Stomach smooth muscle (tissue), 2 donors: ENCODE measurements at regions not wholly inside any gene's neighbourhood (a gene's known extent, or its start where the extent isn't known, plus 50 kb on each side); places are given as distances from the start of the nearest gene placed in this dataset.

ENCODE experiments used
- H3K27ac ChIP-seq: one replicate; pipeline ENCODE4 v1.7.0; 2013; ENCODE audit warnings: mild to moderate bottlenecking, low read length, inconsistent platforms
- H3K27me3 ChIP-seq, 2 donors: one replicate each; pipeline ENCODE4 v1.7.0; 2013; ENCODE audit warnings: low read length in 2 of 2; ENCODE audit not compliant: insufficient read depth in 2 of 2, control insufficient read depth in 1 of 2
- H3K36me3 ChIP-seq, 2 donors: one replicate each; pipeline ENCODE4 v1.7.0; 2013; ENCODE audit warnings: low read length in 2 of 2; ENCODE audit not compliant: control insufficient read depth in 2 of 2, insufficient read depth in 2 of 2
- H3K4me1 ChIP-seq: one replicate; pipeline ENCODE4 v1.7.0; 2013; ENCODE audit warnings: low read length; ENCODE audit not compliant: control insufficient read depth, insufficient read depth
- H3K4me3 ChIP-seq, 2 donors: one replicate each; pipeline ENCODE4 v1.7.0; 2013; ENCODE audit warnings: low read length in 2 of 2
- H3K9ac ChIP-seq, 2 donors: one replicate each; pipeline ENCODE4 v1.7.0; 2013; ENCODE audit warnings: low read length in 2 of 2, mild to moderate bottlenecking in 1 of 2
- H3K9me3 ChIP-seq, 2 donors: one replicate each; pipeline ENCODE4 v1.7.0; 2013; ENCODE audit warnings: low read length in 2 of 2; ENCODE audit not compliant: control insufficient read depth in 2 of 2
- donor health status: healthy.
- donor health status: Pancreatic carcinoma.

GRCh38 chr3:102265720-102266119 is 169.1 kb upstream of the ZPLD1 start:
- Histone ChIP-seq H3K27me3 (no peaks in the 10 kb centered on the region), H3K9me3 (no peaks in the 10 kb centered on the region), H3K27ac (no peak overlapping the region), H3K4me1 (no peaks in the 10 kb centered on the region), H3K36me3 (no peaks in the 10 kb centered on the region), H3K4me3 (no peak overlapping the region), H3K9ac (no peak overlapping the region)

- no peaks in the 10 kb centered on the region for H3K27me3 ChIP-seq
- no peaks in the 10 kb centered on the region for H3K36me3 ChIP-seq
- H3K27ac ChIP-seq = no peak overlapping the region
- H3K4me3 ChIP-seq = no peak overlapping the region
- no peaks in the 10 kb centered on the region for H3K9me3 ChIP-seq
- H3K4me1 ChIP-seq = no peaks in the 10 kb centered on the region
- H3K9ac ChIP-seq = no peak overlapping the region
Observed at GRCh38 chr3:102269406-102269805, 165.4 kb upstream of the ZPLD1 start.

DNA sequence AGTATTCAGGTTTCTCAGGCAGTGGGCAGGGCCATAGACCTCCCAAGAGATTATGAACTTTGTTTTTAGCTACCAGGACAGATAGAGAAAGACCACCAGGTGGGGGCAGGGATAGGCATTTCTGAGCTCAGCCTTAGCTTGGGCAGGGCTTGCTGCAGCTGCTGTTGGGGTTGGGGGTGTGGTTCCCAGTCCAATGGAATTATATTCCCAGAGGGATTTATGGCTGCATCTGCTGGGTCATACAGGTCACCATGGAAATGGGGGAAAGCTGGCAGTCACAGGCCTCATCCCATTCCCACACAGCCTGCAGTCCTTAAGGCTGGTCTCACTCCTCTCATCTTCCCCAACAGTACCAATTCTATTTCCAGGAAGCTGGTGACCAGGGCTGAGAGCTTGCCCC is 144.6 kb upstream of the ZPLD1 start:
- Histone ChIP-seq H3K9me3 (no peaks in the 10 kb centered on the region), H3K9ac (no peak overlapping the region), H3K27ac (no peak overlapping the region), H3K4me1 (no peaks in the 10 kb centered on the region), H3K36me3 (no peaks in the 10 kb centered on the region), H3K4me3 (no peak overlapping the region), H3K27me3 (no peaks in the 10 kb centered on the region)

DNA sequence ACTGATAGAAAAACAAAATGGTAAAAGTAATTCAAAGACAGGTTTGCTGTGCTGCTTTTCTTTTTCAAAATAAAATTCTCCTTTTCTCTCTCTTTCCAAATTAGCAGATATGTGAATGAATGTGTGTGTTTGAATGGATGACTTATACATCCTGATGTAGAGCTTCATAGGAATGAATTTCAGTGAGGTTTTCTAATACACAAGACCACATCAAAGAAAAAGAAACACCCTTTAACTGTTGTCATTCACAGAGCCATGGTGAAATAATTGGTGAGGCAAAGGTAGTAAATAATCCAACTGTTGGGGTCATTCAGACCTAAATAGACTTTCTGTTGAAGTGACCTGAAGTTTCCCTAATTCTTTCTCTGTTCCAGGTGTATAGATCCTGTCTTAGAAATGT is 139.1 kb upstream of the ZPLD1 start:
- Histone ChIP-seq H3K36me3 (no peaks in the 10 kb centered on the region), H3K4me1 (no peaks in the 10 kb centered on the region), H3K4me3 (no peak overlapping the region)

DNA sequence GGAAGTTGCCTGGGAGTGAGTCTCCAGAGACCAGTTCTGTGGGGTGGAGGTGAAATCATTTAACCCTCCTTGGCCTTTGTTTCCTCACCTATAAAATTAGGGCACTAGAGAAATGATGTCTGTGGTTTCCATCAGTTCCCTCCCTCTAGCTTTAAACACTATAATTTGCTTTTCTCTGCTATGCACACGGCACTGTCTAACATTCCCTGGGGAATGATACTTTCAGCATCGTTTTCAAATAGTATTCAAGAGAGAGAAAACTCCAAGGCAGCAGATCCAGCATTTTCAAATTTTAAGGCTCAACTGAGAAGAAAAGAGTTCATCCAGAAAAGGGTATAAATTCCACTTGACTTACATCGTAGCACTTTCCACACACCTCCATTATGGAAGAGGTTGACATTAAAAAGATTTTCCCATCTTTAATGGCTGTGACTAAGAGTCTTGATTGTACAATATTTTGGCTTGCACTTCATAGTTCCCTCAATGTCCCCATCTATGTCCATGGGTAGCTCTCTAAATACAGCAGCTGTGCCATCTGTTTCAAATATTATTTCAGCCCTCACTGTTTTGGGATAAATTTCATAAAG is 137.7 kb upstream of the ZPLD1 start:
- H3K4me1 ChIP-seq = no peaks in the 10 kb centered on the region
- H3K4me3 ChIP-seq = no peak overlapping the region
- H3K27me3 ChIP-seq = no peaks in the 10 kb centered on the region
- no peak overlapping the region for H3K9ac ChIP-seq
- H3K27ac ChIP-seq = no peak overlapping the region
- H3K9me3 ChIP-seq = no peaks in the 10 kb centered on the region
- H3K36me3 ChIP-seq = no peaks in the 10 kb centered on the region

More for the DNA sequence above, 139.1 kb upstream of the ZPLD1 start:
- Histone ChIP-seq H3K27me3 (no peaks in the 10 kb centered on the region), H3K9ac (no peak overlapping the region), H3K27ac (no peak overlapping the region), H3K9me3 (no peaks in the 10 kb centered on the region)

DNA sequence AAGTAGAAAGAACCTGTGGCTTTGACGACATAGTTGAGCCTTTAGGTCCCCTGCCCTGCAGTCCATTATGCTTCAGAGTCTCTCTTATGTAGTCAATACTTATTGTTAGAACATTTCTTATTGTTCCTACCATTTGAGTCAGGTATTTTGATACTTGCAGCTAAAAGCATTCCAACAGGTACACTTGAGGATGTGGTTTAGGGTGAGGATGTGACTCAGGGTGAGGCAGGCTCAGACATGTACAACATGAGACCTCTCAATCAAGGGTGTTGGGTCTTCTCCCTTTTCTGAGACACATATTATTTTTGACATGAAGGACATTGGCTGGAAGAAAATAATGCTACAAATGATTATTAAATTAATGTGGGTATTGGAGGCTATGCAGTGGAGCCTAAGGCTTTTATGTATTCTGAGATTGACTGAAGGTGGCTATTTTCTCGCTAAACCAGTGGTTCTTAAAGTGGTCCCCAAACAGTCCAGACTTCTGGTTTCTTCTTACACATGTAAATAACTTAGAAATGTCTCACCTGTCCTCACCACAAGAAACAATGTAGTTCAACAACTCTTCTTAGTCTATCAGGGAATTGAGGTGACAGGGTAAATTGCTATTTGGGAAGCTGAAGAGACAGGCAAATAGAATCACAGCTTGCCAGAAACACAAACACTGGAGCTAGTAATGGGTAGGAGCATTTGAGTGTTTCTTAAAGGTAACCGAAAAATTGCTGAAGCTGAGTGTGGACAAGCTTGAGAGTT is 135.5 kb upstream of the ZPLD1 start:
- Histone ChIP-seq H3K9me3 (no peaks in the 10 kb centered on the region), H3K9ac (no peak overlapping the region), H3K27ac (no peak overlapping the region), H3K4me3 (no peak overlapping the region), H3K27me3 (no peaks in the 10 kb centered on the region), H3K4me1 (no peaks in the 10 kb centered on the region), H3K36me3 (no peaks in the 10 kb centered on the region)

DNA sequence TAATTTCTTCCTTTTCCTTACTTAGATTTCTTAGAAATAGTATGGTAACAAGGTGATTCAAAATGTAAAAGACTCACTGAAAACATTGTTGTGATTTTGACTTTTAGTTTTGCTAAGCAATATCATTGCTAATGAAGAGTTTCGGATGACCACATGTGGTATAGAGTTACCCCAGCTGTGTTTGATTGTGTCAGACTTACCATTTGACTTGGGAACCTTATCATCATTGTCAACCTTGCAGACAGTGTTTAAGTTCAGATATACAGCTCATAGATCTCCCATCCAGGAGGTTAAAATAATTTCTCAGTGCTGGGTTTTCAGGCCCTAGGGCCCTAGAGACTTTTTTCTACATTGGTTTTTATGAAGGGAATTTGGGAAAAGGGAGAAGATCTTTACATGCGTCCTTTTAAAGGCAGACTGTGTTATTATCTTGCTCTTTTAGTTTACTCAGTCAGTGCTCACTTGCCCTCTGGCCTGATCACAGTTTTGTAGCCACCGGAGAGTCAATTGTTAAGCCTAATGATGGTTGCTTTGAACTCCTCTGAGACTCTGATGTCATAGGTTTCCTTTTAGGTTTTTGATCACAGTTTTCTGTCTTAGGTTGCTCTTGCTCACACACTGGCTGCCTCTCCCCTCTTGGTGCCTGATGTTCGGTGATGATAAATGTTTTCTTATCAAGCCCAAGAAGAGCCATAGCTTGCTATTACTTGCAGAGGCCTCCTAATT is 133.5 kb upstream of the ZPLD1 start:
- Histone ChIP-seq H3K4me1 (no peaks in the 10 kb centered on the region), H3K4me3 (no peak overlapping the region), H3K36me3 (no peaks in the 10 kb centered on the region), H3K9ac (no peak overlapping the region), H3K9me3 (no peaks in the 10 kb centered on the region), H3K27me3 (no peaks in the 10 kb centered on the region), H3K27ac (no peak overlapping the region)

DNA sequence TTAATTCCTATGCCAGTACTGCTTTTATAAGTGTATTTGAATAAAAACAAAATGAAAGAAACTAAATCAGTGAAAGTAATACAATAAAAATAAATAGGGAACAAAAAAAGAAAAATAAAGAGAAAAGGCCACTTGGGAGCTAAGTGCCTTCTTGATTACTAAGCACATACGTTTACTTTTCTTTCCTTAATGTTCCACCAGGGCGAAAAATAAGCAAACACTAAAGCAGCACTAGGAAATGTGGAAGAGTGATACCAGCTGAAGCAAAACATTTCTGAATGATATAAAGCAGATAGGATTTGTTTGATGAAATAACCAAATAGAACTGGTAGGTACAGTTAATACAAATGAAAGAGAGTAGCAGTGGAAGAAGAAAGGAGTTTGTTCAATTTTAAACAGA is 132.8 kb upstream of the ZPLD1 start:
- no peaks in the 10 kb centered on the region for H3K4me1 ChIP-seq
- no peaks in the 10 kb centered on the region for H3K9me3 ChIP-seq
- H3K27me3 ChIP-seq = no peaks in the 10 kb centered on the region
- peak overlapping the region in 1 of 2 donors; percentile 32 for H3K4me3 ChIP-seq
- H3K9ac ChIP-seq = no peak overlapping the region
- no peaks in the 10 kb centered on the region for H3K36me3 ChIP-seq
- no peak overlapping the region for H3K27ac ChIP-seq

DNA sequence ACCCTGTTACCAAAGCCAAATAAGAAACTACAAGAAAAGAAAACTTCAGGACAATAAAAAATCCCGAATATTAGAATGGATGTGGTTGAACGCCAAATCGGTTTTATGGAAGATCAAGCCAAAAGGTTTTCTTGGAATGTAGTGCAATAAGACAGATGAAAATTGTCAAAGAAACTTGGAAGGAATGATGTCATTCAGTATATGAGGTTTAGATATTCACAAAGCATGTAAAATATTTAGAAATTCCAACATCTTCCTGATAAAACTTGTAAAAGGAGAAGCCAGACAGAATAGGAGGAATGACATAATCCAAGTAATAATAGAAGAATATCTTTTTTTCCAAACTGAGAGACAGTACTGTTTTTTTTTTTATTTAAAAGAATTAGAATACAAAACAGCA is 130.3 kb upstream of the ZPLD1 start:
- Histone ChIP-seq H3K36me3 (no peaks in the 10 kb centered on the region), H3K4me3 (no peak overlapping the region), H3K9me3 (no peaks in the 10 kb centered on the region), H3K27me3 (no peaks in the 10 kb centered on the region), H3K4me1 (no peaks in the 10 kb centered on the region), H3K9ac (no peak overlapping the region), H3K27ac (no peak overlapping the region)

DNA sequence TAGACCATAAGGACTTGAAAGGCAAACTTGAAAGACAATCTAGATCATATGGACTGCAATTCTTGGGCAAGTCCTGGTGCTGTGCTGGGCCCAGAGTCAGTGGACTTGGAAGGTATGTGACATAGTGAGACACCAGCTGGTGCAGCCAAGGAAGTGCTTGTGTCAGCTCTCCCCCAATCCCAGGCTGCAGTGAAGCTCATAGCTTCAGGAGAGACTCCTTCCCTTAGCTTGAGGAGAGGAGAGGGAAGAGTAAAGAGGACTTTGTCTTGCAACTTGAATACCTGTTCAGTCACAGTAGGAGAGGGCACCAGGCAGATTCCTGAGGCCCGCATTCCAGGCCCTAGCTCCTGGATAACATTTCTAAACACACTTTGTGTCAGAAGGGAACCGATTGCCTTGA is 127.4 kb upstream of the ZPLD1 start:
- H3K27ac ChIP-seq = no peak overlapping the region
- H3K27me3 ChIP-seq = no peaks in the 10 kb centered on the region
- no peak overlapping the region for H3K9ac ChIP-seq
- no peak overlapping the region for H3K4me3 ChIP-seq
- no peaks in the 10 kb centered on the region for H3K4me1 ChIP-seq
- no peaks in the 10 kb centered on the region for H3K9me3 ChIP-seq
- H3K36me3 ChIP-seq = no peaks in the 10 kb centered on the region

GRCh38 chr3:102329066-102329465 is 105.7 kb upstream of the ZPLD1 start:
- no peak overlapping the region for H3K9ac ChIP-seq
- H3K36me3 ChIP-seq = no peaks in the 10 kb centered on the region
- H3K4me1 ChIP-seq = no peaks in the 10 kb centered on the region

More at GRCh38 chr3:102329066-102329465, 105.7 kb upstream of the ZPLD1 start:
- Histone ChIP-seq H3K9me3 (no peaks in the 10 kb centered on the region), H3K27me3 (no peaks in the 10 kb centered on the region), H3K4me3 (no peak overlapping the region), H3K27ac (no peak overlapping the region)
